Thyroid gland (tissue), 4 donors: ENCODE measurements at regions not wholly inside any gene's neighbourhood (a gene's known extent, or its start where the extent isn't known, plus 50 kb on each side); places are given as distances from the start of the nearest gene placed in this dataset.

Experiments used
- DNase-seq, 2 donors: peaks; one replicate each; pipeline ENCODE4 v3.0.0-alpha.2; 2019
- H3K27ac ChIP-seq, 3 donors: fragments of 200-600 bp; sonication (generic); 1 replicate in 2 of 3; 2 replicates in 1 of 3; pipeline ENCODE4 v1.5.1; 2016 to 2019; ENCODE audit warnings: mild to moderate bottlenecking in 1 of 3, moderate library complexity in 1 of 3
- H3K27me3 ChIP-seq: fragments of 200-600 bp; sonication (generic); one replicate; pipeline ENCODE4 v1.5.1; 2019
- H3K36me3 ChIP-seq, 2 donors: fragments of 200-600 bp; sonication (generic); one replicate each; pipeline ENCODE4 v1.5.1; 2016 to 2019
- H3K4me1 ChIP-seq, 2 donors: fragments of 200-600 bp; sonication (generic); one replicate each; pipeline ENCODE4 v1.5.1; 2017 to 2019
- H3K4me3 ChIP-seq, 3 donors: fragments of 200-600 bp; sonication (generic); replicated peaks in 1 of 3; 1 replicate in 2 of 3; 2 replicates in 1 of 3; pipeline ENCODE4 v1.5.1; 2016; ENCODE audit warnings: mild to moderate bottlenecking in 1 of 3
- H3K9me3 ChIP-seq: fragments of 200-600 bp; sonication (generic); one replicate; pipeline ENCODE4 v1.5.1; 2017
- CTCF ChIP-seq, 6 experiments: fragments of 200-600 bp in 3 of 6; fragments of 450-650 bp in 3 of 6; sonication (generic) in 3 of 6; IDR thresholded peaks; one replicate each; pipeline ENCODE4 v1.5.1; 2016 to 2019; ENCODE audit warnings: antibody characterized with exemption in 6 of 6, mild to moderate bottlenecking in 2 of 6, inconsistent platforms in 1 of 6, moderate library complexity in 1 of 6
- POLR2A ChIP-seq, 2 donors: fragments of 450-650 bp; IDR thresholded peaks; one replicate each; pipeline ENCODE4 v1.6.1; 2017; ENCODE audit warnings: antibody characterized with exemption in 2 of 2, mild to moderate bottlenecking in 2 of 2, moderate library complexity in 1 of 2
- WGBS, 2 donors: methylation state at CpG; one replicate each; pipeline ENCODE4 v1.1.5; 2017; 5-methylcytosine and 5-hydroxymethylcytosine counted together
- intact Hi-C: fragments of 100-400 bp; cut with DNase I; formaldehyde crosslinking; loops from one replicate; pipeline ENCODE4 v1.15.1; 2023

- Histone ChIP-seq H3K36me3 (no peaks in the 10 kb centered on the region), H3K27ac (no peak overlapping the region), H3K4me3 (no peak overlapping the region), H3K9me3 (no peaks in the 10 kb centered on the region), H3K27me3 (no peaks in the 10 kb centered on the region), H3K4me1 (peaks cover 0 to 3% of the 10 kb centered on the region in 2 donors)
- WGBS, 2 donors, result 83 to 90% methylated on average over 19 to 20 of the region's 20 CpGs
- DNase-seq, result no peak
- intact Hi-C loops, result no loop called here
- TF ChIP-seq CTCF (IDR thresholded peaks at IDR 0.05), result no peak
- no peak for TF ChIP-seq POLR2A (IDR thresholded peaks at IDR 0.05)
Observed at GRCh38 chr17:79398441-79398840, 212.4 kb downstream of the RBFOX3 start.

GRCh38 chr17:79396696-79397095, 214.2 kb downstream of the RBFOX3 start:
- Histone ChIP-seq H3K27ac (no peak overlapping the region), H3K4me3 (no peak overlapping the region), H3K9me3 (no peaks in the 10 kb centered on the region), H3K36me3 (no peaks in the 10 kb centered on the region), H3K27me3 (no peaks in the 10 kb centered on the region), H3K4me1 (peaks cover 0 to 3% of the 10 kb centered on the region in 2 donors)
- WGBS, 2 donors, result 74 to 81% methylated on average over 10 to 13 of the region's 13 CpGs
- no peak for DNase-seq
- intact Hi-C loops, result no loop called here
- TF ChIP-seq CTCF (IDR thresholded peaks at IDR 0.05), result no peak
- no peak for TF ChIP-seq POLR2A (IDR thresholded peaks at IDR 0.05)

GRCh38 chr17:79395545-79395944, 215.3 kb downstream of the RBFOX3 start:
- TF ChIP-seq POLR2A (IDR thresholded peaks at IDR 0.05), result no peak
- no peak for TF ChIP-seq CTCF (IDR thresholded peaks at IDR 0.05)
- H3K4me1 ChIP-seq, result no peaks in the 10 kb centered on the region
- intact Hi-C loops, result no loop called here
- H3K4me3 ChIP-seq, result no peak overlapping the region
- peaks cover 6% of the 10 kb centered on the region for H3K27me3 ChIP-seq
- no peaks in the 10 kb centered on the region for H3K36me3 ChIP-seq
- no peak for DNase-seq
- no peaks in the 10 kb centered on the region for H3K9me3 ChIP-seq
- 80% methylated on average over 12 of the region's 13 CpGs; no CpG with 5 or more reads in 1 of the 2 donors for WGBS, 2 donors
- no peak overlapping the region for H3K27ac ChIP-seq

GRCh38 chr17:79395066-79395465, 215.8 kb downstream of the RBFOX3 start:
- no peak overlapping the region for H3K27ac ChIP-seq
- 34 to 43% methylated on average over 6 to 10 of the region's 10 CpGs for WGBS, 2 donors
- DNase-seq, result no peak
- no peak for TF ChIP-seq POLR2A (IDR thresholded peaks at IDR 0.05)
- no peak for TF ChIP-seq CTCF (IDR thresholded peaks at IDR 0.05)
- no peaks in the 10 kb centered on the region for H3K36me3 ChIP-seq
- intact Hi-C loops, result no loop called here
- no peaks in the 10 kb centered on the region for H3K9me3 ChIP-seq
- H3K4me1 ChIP-seq, result no peaks in the 10 kb centered on the region
- peaks cover 7% of the 10 kb centered on the region for H3K27me3 ChIP-seq
- H3K4me3 ChIP-seq, result no peak overlapping the region

- H3K27ac ChIP-seq, result no peak overlapping the region
- DNase-seq, result peak; percentile 81 to 82
- no peak overlapping the region for H3K4me3 ChIP-seq
- no peaks in the 10 kb centered on the region for H3K36me3 ChIP-seq
- TF ChIP-seq POLR2A (IDR thresholded peaks at IDR 0.05) (no peak), CTCF (IDR thresholded peaks at IDR 0.05) (peak; percentile 66 to 99 (median 92))
- H3K4me1 ChIP-seq, result no peaks in the 10 kb centered on the region
- intact Hi-C loops, result loop anchor here (2.0 kb wide), 2 partner anchors 205 to 305 kb away; no protein-coding TSS in a partner anchor
- 47 to 68% methylated on average over 22 to 31 of the region's 31 CpGs for WGBS, 2 donors
- H3K27me3 ChIP-seq, result peaks cover 7% of the 10 kb centered on the region
- no peaks in the 10 kb centered on the region for H3K9me3 ChIP-seq
Observed at GRCh38 chr17:79393358-79394052, 217.3 kb downstream of the RBFOX3 start.
